ENCODE measurements at regions not wholly inside any gene's neighbourhood (a gene's known extent, or its start where the extent isn't known, plus 50 kb on each side); places are given as distances from the start of the nearest gene placed in this dataset.

DNA sequence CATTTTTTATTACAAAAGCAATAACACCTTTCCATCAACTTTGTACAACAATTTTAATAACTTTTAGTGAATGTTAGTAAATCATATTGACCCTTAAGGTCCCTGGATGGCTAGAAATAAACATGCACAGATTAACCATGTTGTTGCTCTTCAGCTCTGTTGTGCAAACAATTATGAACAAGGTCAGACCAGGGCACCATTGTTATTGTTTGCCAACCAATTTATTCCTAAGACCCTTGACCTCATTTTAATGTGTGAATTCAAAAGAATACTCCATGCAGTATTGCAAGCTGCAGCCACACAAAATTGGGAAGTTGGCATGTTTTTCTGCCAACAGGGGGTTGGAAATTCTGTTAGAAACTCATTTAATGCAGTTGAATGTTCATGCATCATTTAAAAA, 426.6 kb upstream of the MAP3K7 start:
- ATAC-seq = no peak

DNA sequence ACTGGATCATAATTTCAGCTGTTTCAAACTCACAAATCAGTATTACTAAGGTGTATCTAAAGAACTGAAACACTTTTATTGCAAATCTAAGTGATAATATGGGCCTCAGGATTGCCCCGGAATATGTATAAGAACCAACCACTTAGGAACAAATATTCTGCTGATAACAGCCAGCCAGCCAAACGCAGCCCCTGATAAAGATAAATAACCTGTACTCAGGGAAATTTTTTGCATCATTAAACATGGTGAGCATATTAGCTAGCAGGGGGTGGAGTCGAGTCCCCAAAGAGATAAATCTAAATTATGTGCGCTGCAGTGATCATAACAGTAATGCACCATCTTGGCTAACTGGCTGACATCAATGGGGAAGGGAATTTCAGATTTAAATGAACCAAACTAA, 410.2 kb upstream of the MAP3K7 start:
- no peak for ATAC-seq

DNA sequence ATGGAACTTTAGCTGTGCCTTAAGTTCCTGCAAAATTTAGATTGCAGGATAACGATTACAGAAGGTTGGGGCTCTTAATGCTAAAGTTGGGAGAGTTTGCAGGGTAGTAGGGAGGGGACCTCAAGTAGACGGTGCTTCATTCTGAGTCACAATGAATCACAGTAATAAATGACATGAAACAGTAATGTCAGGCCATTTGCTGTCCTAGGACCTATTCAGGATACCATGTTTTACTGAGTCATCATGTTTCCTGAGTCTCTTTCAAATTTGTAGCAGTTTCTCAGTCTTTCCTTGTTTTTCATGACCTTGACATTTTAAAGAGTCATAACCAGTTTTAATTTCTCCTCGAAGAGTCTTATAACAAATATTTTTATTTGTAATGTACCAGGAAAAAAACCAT, 406.9 kb upstream of the MAP3K7 start:
- ATAC-seq = peak; percentile 45

DNA sequence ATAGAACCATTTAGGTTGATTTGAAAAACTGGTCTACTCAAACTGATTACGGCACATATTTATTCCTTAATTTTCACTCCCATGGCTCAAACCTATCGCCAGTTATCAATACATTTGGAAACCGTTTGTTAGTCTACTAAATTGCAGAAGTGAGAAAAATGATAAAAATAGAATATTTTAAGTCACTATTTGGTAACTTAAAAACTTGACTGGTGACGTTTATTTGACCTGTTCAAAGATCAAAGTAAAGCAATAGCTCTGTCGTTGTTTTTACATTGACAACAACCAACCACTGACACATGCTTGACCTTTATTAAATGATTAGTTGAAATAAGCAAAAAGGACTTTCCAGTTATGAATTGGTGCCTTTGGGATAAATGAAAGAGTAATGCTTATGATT, 402.9 kb upstream of the MAP3K7 start:
- ATAC-seq = no peak

DNA sequence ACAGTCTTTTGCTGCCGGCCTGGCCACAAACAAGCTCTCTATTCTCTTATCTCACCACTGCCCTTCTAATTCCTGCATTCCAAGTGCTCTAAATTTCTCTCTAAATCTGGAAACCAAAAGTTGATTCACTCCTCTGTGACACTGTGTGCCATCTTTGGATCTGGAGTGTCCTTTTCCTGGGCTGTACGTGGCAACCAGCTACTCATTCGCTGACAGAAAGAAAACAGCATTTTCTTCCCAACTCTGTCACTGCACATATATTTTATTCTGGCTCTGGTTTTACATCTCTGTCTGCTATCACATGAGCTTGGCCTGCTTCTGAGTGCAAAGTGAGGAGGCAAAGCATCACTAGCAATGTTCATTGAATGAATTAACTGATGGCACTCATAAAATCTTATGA, 397.2 kb upstream of the MAP3K7 start:
- ATAC-seq = no peak

DNA sequence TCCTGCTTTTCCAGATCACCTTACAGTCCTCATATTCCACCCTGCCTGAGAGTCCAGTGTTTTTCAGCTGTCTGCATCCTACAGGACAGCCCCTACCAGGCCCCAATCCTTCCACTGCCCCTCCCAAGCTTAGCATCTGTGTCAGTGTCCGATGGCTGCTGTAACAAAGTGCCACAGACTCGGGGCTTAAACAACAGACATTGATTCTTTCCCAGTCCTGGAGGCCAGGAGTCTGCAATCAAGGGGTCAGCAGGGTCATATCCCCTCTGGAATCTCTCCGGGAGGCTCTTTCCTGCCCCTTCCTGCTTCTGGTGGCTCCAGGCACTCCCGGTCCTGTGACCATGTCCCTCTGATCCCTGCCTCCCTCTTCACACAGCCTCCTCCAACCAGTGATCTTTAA, 396.6 kb upstream of the MAP3K7 start:
- no peak for ATAC-seq

DNA sequence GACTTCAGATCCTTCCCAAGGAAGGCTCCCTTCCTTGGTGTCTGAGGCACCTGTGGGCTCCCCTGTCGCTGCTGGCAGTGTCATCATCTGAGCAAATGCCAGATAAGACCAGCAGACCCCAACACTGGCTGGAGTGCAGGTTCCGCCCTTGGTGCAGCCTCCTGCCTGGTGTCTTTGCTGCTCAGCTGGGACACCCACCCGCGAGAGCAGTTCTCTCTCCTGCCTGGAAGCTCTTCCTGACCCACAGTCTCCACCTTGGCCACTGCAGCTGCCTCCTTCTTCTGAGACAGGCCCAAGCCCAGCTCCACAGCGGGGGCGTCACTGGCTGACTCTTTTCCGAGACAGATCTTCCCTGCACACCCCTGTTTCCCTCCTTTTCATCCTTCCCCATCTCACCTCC, 395.7 kb upstream of the MAP3K7 start:
- ATAC-seq = no peak

DNA sequence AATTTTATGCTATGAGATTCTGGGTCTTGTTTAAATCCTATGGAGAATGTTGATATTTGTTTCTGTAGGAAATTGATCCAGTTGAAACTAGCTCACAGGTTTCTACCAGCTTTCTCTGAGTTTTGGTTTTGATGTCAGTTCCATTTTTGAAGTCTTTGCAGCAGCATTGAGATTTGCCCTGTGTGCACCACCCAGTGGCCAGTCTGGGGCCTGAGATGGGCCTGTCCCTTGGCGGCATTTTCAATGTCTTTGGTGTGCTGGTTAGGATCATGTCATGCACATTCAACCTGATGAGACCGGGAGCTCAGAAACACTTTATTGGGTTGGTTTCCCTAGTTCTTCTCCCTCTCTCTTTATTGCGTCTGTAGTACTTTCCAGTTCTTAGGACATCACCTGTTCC, 395.2 kb upstream of the MAP3K7 start:
- ATAC-seq = no peak

DNA sequence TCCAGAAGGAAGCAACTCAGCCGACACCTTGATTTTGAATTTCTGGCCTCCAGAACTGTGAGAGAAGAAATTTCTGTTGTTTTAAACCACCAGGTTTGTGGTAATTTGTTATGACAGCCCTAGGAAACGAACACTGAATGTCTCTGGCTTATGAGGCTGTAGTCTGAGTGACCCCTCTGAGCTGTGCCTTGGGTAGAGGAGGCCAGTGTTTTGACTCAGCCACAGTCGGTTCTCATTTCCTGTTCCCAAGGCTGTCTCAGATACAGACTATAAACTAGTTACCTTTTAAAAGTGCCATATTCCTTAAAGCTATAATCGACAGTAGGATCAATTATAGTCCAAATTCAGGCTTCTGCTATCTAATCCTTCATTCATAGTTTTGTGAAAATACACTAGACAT, 391.2 kb upstream of the MAP3K7 start:
- ATAC-seq = no peak

DNA sequence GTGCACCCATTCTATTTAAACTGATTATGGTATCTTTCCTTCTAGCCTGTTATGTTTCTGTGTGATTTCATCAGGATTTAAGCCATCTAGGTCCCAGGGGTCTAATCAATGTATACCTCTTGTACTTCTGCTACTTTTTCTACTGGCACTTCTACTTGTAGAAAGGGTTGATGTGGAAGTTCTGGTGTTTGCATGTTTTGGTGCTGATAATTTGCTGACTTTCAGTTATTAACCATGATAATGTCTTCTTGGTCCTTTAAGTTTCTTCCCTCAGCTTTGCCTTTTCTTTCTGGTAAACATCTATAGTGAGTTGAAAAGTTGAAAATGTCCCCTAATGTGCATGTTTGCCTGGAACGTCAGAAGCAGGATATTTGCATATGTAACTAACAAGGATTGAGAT, 390.6 kb upstream of the MAP3K7 start:
- ATAC-seq = no peak

DNA sequence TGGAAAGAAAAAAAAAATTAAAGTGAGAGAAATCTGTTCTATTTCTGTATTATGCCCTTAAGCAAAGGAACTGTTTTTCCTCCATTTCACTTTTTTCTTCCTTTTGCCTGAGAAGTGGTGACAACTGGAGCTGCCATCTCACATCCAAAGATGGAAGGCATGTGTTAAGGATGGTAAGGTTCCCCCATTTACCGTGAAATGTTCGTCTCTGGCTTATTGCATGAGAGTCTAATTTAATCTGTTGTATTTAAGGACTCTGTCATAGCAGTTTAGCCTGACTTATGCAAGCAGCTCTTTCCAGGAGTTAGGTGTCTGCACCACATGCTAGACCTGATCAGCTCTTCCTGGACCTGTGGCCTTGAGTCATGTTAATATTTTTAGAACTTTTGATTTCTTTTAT, 389.5 kb upstream of the MAP3K7 start:
- ATAC-seq = no peak

DNA sequence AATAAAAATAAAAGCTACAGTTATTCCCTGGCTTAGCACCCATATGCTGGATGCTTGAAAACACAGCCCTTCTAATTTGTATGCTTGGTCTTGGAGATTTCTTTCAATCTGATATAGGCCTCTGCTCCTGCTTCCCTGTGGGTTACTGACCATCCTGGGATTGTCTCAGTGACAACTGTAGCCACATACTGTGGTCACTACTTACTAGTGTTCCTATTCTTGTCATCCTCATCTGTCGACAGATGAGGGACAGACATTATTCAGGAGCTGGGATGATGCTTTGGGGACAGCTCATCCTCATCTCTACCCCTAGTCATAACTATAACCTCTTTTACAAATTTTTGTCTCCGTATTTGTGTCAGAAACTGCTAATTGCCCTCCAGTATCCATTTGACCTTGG, 388.9 kb upstream of the MAP3K7 start:
- ATAC-seq = no peak

DNA sequence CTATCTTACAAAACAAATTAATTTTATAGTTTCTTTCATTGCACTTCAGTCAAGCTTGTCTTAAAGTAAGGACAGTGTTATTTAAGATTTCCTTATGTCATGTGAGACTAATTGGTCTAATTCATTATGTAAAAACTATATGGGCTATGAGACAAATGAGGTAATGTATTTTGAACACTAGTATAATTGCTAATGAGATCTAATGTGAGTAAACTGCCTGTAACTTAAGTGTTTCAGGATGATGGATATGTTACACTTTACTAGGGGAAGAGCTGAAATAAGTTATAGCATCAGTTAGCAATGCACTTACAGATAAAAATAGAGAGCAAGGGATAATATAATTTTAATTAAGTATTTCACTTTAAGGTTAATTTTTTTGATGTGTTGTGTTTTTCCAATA, 386.3 kb upstream of the MAP3K7 start:
- no peak for ATAC-seq

DNA sequence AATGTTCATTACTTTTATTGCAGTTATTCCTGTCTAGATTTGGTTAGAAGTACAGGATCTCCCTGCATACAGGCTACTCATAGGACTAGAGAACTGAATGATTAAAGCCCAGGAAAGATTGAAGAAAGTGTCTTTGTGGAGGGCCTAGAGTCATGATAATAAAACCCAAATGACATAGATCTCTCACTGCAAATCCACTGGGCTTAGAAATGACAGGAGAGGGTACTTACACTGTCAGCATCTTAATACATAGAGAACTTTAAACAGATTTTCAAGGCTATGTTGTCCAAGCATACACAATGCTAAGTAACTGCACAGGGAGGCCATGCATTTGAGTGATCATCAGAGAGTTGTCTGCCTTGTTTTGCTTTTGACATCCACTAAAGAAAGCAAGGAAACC, 383.8 kb upstream of the MAP3K7 start:
- ATAC-seq = no peak

DNA sequence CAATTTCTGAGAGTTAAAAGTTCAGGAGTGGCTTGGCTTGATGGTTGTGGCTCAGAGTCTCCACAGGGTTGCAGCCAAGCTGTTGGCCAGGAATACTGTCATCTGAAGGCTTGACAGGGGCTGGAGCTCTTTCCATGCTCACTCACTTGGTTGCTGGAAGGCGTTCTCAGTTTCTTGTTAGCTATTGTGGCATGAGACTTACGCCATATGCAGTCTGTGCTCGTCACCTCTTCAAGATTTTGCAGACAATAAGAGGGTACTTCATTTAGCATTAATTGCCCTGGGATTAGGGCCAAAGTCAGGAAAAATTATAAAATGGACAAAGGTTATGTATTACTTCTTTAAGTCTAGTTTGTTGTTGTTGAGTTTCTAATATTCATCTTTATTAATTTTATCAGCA, 380.6 kb upstream of the MAP3K7 start:
- ATAC-seq = no peak

DNA sequence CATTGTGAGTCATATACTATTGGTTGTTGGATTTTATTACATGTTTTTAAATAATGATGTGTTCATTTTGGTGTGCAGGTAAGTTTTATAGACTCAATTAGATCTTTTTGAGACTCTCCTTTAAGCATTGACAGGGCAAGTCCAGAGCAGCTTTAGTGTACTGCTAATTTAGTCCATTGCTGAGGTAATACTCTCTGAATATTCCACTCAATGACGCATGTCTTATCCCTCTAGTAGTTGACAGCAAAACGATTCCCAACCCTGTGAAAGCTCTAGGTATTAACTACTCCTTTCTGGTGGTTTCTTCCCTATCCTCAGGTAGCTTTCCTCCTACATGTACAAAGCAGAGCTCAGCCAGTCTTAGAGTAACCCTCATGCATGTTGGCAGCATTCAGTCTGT, 373.5 kb upstream of the MAP3K7 start:
- no peak for ATAC-seq

DNA sequence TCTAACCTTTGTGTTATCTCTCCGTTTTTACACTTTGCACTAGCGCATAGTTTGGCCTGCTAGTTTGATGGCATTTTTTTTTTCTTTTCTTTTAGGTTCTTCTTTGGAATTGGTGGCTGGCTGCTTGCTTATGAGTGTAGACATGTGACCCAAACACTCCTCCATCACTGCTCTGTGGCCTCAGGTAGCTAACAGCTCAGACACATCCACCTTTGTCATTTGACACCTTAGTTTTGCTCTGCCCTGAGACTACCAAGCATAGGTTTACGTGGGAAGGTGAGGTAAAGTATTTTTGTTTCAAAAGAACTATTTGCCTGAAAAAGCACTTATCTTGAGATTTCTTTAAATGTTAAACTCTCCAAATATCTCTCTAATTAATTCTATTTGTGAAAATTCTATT, 368.4 kb upstream of the MAP3K7 start:
- ATAC-seq = no peak

DNA sequence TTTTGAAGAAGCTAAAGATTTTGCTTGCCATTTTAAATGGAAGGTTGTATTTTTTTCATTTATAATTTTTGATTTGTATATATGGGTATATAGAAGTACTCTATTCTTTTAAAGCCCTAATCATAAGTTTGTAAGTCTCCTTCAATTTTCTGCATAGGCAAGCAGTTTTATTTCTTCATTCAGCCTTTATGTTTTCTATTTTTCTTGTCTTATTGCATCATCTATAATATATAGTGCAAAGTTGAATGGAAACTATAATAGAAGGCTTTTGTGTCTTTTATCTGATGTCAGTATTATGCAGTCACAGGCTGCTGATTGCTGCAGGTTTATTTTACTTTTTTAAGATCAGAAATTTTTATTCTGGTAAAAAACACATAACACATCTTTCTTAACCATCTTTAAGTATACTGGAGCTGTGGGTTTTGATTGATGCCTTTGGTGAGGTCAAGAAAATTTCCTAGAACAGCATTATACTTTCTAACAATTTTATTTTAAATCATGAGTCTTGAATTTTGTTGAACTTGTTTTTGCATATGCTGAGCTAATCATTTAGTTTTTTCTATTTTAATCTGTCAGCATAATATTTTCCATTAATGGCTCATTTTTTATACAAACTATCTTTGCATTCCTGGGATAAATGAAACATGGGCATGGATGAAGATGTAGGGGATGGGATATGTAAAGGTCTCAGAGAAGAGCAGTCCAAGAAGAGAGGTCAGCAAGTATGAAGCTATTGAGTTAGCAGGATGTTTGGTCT, 366.7 kb upstream of the MAP3K7 start:
- no peak for ATAC-seq

DNA sequence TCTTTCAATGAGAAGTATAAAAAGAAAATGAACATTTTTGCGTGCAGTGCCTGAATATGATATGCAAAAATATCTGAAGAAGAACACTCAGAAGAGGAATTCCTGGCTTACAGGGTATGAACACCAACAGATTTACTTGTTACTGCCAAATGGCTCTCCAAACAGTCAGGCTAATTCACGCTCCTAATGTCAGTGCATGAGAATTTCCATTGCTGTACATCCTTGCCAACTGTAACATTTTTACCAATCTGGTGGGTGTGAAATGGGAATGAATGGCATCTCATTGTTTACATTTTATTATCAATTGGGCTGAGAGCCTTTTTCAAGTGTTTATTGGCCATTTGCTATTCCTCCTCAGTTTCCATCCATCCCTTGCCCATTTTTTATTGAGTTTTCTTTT, 365.3 kb upstream of the MAP3K7 start:
- no peak for ATAC-seq

DNA sequence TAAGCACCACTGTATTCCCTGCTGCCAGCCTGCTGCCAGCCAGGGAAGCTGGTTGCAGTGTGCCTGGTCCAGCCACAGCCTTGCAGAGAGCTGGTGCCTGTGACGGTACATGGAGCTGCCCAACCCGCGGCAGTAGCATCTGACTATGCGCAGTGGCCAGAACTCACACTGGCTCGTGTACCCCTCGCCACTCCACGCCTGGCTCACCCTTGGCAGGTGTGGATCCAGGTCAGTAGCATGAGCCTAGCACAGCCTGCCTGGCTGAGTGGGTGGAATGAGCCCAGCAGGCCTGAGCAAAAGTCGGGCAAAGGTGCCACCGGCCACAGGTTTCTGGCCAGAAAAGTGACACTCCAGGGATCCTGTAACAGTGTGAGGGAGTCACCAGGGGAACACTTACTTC, 361.7 kb upstream of the MAP3K7 start:
- ATAC-seq = no peak

DNA sequence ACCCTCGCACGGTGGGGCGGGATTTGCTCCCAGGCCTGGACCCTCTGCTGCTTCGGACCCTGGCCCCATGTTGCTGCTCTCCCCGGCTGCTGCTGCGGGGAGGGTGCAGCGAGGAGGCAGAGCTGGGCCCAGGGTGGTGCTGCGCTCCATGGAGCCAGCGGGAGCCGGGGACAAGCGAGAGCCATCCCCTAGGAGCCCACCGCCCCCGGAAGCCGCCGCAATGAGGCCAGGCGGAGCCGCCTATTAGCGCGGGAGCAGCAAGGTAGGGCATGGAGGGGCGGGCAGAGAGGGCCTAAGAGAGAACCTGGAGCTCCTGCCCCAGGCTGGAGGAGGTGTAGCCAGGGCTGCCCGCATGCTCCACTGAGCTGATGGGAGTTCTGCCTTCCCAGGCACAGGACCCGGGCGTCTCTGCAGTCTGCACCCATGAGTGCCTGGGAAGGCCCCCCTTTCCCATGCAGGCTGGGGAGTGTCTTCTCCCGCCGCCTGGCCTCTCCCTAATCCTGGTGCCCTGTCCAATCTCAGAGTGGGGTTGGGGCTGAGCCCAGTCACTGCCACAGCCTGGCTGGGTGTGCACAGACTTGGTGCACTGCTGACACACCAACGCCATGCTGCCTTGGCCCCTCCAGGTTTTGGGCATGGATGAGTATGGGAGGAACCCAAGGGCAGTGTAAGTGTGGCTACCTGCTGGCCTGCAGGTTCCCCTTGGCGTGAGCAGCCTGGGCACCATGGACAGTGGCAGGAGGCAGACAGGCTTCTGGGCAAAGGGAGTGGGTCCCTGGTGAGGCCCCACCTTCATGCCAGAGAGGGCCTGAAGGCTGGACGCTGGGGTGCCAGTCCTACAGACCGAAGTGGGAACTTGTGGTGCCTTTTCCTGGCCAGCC, 360.6 kb upstream of the MAP3K7 start:
- ATAC-seq = peak; percentile 33

DNA sequence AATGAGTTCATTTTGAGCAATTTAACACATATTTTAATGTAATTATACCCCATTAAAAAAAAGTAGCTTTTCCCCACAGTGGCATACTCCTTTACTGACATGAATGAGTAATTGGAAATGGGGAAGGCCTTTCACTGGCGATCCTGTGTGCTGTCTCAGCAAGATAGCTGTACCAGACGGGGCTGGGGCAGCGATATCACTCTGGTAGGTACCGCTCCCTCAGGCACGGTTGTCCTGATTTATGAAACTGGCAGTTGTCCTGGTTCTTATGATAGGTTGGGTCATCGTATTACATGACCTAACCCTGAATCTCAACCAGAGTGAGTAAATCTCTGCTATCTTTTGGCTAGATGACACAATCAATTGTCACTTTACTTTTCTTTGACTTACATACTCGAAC, 355.0 kb upstream of the MAP3K7 start:
- no peak for ATAC-seq

DNA sequence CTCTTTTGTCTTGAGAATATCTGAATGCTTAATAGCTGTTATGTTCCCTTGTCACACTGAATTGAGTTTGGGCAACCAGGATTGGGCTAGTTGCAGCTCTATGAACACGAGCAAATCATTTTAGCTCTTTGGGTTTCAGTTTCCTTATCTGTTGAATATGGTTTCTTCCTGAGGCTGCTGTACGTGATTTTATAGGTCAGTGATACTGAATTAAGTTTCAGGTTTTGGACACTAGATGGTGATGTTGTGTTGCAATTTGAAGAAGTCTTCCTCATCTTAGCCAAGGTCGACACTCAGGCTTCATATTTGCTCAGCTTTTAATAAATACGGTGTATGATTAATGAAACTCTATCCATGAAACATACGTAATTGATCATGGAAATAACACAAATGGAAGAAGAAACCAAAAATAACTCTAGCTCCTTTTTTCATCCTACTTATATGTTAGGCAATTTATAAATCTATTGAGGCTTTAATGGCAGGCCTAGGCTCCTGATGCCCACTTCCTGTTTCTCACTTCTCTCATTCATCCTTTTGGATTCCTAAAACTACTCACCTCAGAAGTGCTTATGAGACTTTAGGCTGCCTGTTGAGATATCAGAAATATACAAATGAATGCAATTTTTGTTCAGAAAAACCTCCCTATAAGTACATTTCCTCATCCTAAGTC, 354.1 kb upstream of the MAP3K7 start:
- ATAC-seq = peak; percentile 78

DNA sequence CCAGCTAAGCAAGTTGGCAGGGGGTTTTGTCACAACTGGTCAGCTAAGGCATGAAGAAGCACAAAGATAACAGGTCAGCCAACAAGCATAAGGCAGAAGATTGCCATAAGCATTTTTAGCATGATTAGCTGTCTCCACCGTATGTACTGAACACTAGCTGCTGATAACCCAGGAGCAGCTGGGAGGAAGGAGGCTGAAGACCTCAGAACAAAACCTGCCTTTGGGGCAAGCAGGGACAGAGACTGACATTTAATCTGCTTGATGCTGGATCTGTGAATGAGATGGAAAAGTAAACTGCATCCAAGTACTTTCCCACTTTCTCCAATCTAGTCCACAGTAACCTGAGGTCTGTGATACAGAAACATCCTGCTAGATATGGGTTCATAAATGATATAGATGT, 353.0 kb upstream of the MAP3K7 start:
- no peak for ATAC-seq
